Epidermal melanocyte (primary cell): ENCODE measurements at regions not wholly inside any gene's neighbourhood (a gene's known extent, or its start where the extent isn't known, plus 50 kb on each side); places are given as distances from the start of the nearest gene placed in this dataset.

Experiments
- DNase-seq: peaks from one replicate; pipeline ENCODE4 v3.0.0; 2011; ENCODE audit warnings: low spot score; ENCODE audit not compliant: insufficient read length

- no peak for DNase-seq
Measured at GRCh38 chr10:111439034-111439842, 362.4 kb downstream of the ADRA2A start.

- DNase-seq: no peak
Measured at GRCh38 chr10:111440501-111440900, 363.7 kb downstream of the ADRA2A start.

- no peak for DNase-seq
Measured at GRCh38 chr10:111445667-111446066, 368.8 kb downstream of the ADRA2A start.

- DNase-seq: no peak
Measured at GRCh38 chr10:111446966-111447365, 370.1 kb downstream of the ADRA2A start.

- DNase-seq: no peak
Measured at GRCh38 chr10:111452153-111452552, 375.3 kb downstream of the ADRA2A start.

GRCh38 chr10:111455776-111456426 lies 379.1 kb downstream of the ADRA2A start:
- DNase-seq: no peak

- DNase-seq: no peak
Measured at GRCh38 chr10:111458256-111458655, 381.4 kb downstream of the ADRA2A start.

- no peak for DNase-seq
Measured at GRCh38 chr10:111459967-111460366, 383.1 kb downstream of the ADRA2A start.

- DNase-seq: no peak
Measured at GRCh38 chr10:111472445-111472844, 395.6 kb downstream of the ADRA2A start.

- DNase-seq: no peak
Measured at GRCh38 chr10:111473361-111473760, 396.5 kb downstream of the ADRA2A start.

- DNase-seq: no peak
Measured at GRCh38 chr10:111474786-111475185, 398.0 kb downstream of the ADRA2A start.

- no peak for DNase-seq
Measured at GRCh38 chr10:111475720-111476119, 398.9 kb downstream of the ADRA2A start.

- DNase-seq: no peak
Measured at GRCh38 chr10:111478651-111479050, 401.8 kb downstream of the ADRA2A start.

- no peak for DNase-seq
Measured at GRCh38 chr10:111479966-111480365, 403.1 kb downstream of the ADRA2A start.

- no peak for DNase-seq
Measured at GRCh38 chr10:111481261-111481826, 404.5 kb downstream of the ADRA2A start.

GRCh38 chr10:111481866-111482265 lies 405.0 kb downstream of the ADRA2A start:
- no peak for DNase-seq

GRCh38 chr10:111482621-111483216 lies 405.9 kb downstream of the ADRA2A start:
- no peak for DNase-seq

- DNase-seq: no peak
Measured at GRCh38 chr10:111485767-111486166, 408.9 kb downstream of the ADRA2A start.

- DNase-seq: no peak
Measured at GRCh38 chr10:111486346-111486745, 409.5 kb downstream of the ADRA2A start.

- DNase-seq: no peak
Measured at GRCh38 chr10:111488668-111489067, 411.8 kb downstream of the ADRA2A start.

- no peak for DNase-seq
Measured at GRCh38 chr10:111491154-111491553, 414.3 kb downstream of the ADRA2A start.

GRCh38 chr10:111493024-111493625 lies 416.3 kb downstream of the ADRA2A start:
- DNase-seq: no peak
